Stimulated activated naive CD8-positive, alpha-beta T cell treated with anti-CD3 and anti-CD28 coated beads, Interleukin-15, Interleukin-2, amounts not matched to agents 100 ng/mL and 50 ng/mL, for 24 hours (primary cell): ENCODE measurements at regions not wholly inside any gene's neighbourhood (a gene's known extent, or its start where the extent isn't known, plus 50 kb on each side); places are given as distances from the start of the nearest gene placed in this dataset.

Experiments used
- H3K27ac Mint-ChIP-seq: one replicate; pipeline ENCODE4 v1.8.0; 2021; ENCODE audit warnings: mild to moderate bottlenecking, mixed read lengths
- H3K27me3 Mint-ChIP-seq: one replicate; pipeline ENCODE4 v1.8.0; 2021; ENCODE audit warnings: mixed read lengths
- H3K36me3 Mint-ChIP-seq: one replicate; pipeline ENCODE4 v1.8.0; 2021; ENCODE audit warnings: low read depth, mixed read lengths
- H3K4me1 Mint-ChIP-seq: one replicate; pipeline ENCODE4 v1.8.0; 2021; ENCODE audit warnings: low read depth, mixed read lengths
- H3K4me3 Mint-ChIP-seq: one replicate; pipeline ENCODE4 v1.8.0; 2021; ENCODE audit warnings: mild to moderate bottlenecking, mixed read lengths
- H3K9me3 Mint-ChIP-seq: one replicate; pipeline ENCODE4 v1.8.0; 2021; ENCODE audit warnings: mixed read lengths

DNA sequence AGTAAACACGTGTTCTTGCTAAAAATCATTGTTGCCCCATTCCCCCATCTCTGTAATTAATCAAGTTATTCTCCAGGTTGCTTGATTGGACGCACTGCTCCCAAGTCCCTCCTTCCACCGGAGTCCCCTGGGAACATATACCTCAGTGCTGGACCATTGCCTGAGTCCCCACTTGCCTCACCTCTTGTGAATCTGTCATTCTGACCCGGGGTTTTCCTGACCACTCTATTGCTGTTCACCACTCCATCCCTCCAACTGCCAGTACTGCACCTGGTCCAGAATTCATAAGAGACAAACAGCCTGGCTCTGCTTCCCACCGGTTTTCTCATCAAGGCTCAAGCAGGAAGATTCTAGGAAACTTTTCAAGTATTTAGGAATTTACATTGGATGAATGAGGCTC, 555.9 kb downstream of the VRK1 start:
- H3K36me3 Mint-ChIP-seq = no peaks in the 10 kb centered on the region
- no peak overlapping the region for H3K27ac Mint-ChIP-seq
- no peak overlapping the region for H3K4me3 Mint-ChIP-seq
- no peaks in the 10 kb centered on the region for H3K9me3 Mint-ChIP-seq
- H3K27me3 Mint-ChIP-seq = peaks cover 3% of the 10 kb centered on the region
- H3K4me1 Mint-ChIP-seq = no peaks in the 10 kb centered on the region

DNA sequence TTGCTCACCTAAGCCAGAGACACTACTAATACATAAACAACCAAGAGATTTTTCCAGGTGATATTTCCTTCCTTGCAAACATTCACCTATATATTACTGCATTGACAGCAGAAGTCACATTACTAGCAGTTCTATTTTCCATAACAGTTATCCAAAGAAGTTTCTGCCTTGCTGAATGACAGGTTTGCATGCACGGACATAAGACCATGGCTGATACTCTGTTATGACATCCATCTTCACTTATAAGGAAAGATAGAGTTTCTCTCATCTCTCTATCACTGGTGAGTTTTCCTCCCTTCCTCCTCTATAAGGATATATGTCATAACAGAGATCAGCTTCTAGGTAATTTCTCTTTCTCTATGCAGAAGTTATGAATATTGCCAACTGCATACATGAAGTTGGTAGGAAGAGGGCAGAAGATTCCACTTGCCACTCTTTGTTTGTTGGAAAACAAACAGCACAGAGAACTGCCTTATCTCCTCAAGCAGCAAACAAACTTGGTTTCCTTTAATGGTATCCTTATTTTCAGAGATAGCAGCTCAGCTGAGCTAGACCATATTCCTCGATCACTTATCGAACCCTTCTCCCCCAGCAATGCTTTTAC, 557.0 kb downstream of the VRK1 start:
- no peaks in the 10 kb centered on the region for H3K9me3 Mint-ChIP-seq
- H3K27ac Mint-ChIP-seq = no peak overlapping the region
- no peaks in the 10 kb centered on the region for H3K4me1 Mint-ChIP-seq
- peaks cover 4% of the 10 kb centered on the region for H3K27me3 Mint-ChIP-seq
- H3K4me3 Mint-ChIP-seq = no peak overlapping the region
- no peaks in the 10 kb centered on the region for H3K36me3 Mint-ChIP-seq

DNA sequence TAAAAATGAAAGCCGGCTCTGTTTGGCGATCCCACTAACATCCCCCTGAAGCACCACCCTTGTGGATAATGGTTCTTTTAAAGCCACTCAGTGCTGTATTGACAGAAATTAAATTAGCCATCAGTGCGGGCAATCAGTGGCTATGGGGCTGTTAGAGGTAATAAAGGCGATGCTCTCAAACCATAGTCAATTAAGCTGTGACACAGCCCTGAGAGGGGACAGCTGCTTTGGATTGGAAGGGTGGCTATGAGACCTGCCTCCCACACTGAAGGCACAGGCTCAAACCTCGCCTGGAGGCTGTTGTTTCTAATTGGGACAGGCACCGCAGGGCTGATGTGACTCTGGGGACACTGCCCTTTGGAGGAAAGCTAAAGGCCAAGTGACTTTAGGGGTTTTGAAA, 562.2 kb downstream of the VRK1 start:
- Mint-ChIP-seq H3K36me3 (no peaks in the 10 kb centered on the region), H3K4me1 (no peaks in the 10 kb centered on the region), H3K27ac (no peak overlapping the region), H3K4me3 (no peak overlapping the region), H3K27me3 (peaks cover 4% of the 10 kb centered on the region), H3K9me3 (no peaks in the 10 kb centered on the region)

DNA sequence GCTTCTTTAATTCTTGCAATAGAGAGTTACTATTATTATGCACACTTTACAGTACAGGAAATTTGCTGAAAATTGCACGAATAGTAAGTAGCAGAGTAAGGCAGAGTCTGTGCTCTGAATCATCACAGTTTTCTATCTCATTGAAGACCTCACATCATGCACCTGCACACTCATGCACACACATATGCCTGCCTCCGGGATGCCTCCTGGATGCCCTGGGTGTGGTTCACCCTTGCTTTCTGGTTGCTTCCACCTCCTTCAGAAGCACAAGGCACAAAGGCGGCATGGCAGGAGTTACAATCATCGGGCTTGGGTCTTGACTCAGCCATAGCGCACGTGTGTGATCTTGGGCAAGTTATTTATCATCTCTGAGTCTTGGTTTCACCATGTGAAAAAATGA, 564.0 kb downstream of the VRK1 start:
- no peaks in the 10 kb centered on the region for H3K36me3 Mint-ChIP-seq
- H3K27ac Mint-ChIP-seq = no peak overlapping the region
- H3K4me3 Mint-ChIP-seq = no peak overlapping the region
- no peaks in the 10 kb centered on the region for H3K4me1 Mint-ChIP-seq
- peaks cover 4% of the 10 kb centered on the region for H3K27me3 Mint-ChIP-seq
- no peaks in the 10 kb centered on the region for H3K9me3 Mint-ChIP-seq

DNA sequence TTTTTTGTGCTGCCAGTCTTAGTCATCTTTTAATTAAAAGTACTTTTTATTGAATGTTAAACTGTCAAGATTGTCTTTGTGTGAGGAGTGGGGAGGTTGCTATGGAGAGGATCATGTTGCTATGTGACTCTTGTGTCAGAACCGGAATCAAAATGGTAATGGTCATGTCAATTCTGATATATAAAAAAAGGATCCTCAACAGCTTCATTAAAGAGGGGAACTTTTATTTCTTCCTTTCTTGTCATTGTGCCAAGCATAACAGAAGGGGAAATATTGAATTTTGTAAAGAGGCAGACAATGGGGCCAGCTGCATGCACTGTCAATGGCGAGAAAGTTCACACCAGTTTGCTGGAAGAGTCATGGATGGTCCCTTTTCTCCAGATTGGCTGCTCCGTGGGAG, 564.8 kb downstream of the VRK1 start:
- Mint-ChIP-seq H3K27me3 (peaks cover 4% of the 10 kb centered on the region), H3K9me3 (no peaks in the 10 kb centered on the region), H3K27ac (no peak overlapping the region), H3K36me3 (no peaks in the 10 kb centered on the region), H3K4me3 (no peak overlapping the region), H3K4me1 (no peaks in the 10 kb centered on the region)

DNA sequence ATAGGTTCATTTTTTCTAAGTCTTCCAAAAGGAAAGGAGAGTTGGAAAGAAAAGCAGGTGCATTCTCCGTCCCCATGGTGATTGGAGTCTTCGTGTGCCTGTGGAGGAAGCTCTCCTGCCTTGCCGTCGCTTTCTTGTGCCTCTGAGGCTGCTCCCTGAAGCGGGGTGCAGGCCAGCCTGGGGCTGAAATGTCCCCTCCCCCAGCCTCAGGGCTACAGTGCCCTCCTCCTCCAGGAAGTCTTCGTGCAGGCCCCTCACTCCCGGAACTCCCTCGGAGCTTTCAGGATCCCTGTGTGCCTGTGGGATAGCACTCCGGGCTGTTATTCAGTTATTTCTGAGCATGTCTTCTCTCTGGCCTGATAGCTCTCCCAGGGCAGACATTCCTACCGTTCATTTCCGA, 569.2 kb downstream of the VRK1 start:
- H3K36me3 Mint-ChIP-seq = no peaks in the 10 kb centered on the region
- no peaks in the 10 kb centered on the region for H3K9me3 Mint-ChIP-seq
- H3K4me3 Mint-ChIP-seq = no peak overlapping the region
- H3K27ac Mint-ChIP-seq = no peak overlapping the region
- H3K27me3 Mint-ChIP-seq = no peaks in the 10 kb centered on the region
- no peaks in the 10 kb centered on the region for H3K4me1 Mint-ChIP-seq

DNA sequence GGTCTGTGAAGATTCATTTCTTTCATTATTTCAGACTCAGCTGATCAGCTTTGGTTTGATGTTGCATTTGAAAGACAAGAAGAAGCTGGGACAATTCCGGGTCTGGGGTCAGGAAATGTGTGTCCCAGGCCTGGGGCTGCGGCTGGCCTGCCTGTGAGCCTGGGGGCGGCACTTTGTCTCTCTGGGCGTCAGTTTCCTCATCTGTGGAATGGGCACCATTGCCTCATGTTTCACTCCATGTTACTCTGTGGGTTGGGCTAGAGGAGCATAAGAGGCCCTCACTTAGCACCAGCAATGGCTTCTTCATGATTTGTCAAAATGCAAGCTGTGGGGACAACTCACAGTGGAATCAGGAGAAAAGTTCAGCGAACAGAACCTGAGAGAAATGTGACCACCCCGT, 570.1 kb downstream of the VRK1 start:
- Mint-ChIP-seq H3K4me3 (no peak overlapping the region), H3K9me3 (no peaks in the 10 kb centered on the region)

DNA sequence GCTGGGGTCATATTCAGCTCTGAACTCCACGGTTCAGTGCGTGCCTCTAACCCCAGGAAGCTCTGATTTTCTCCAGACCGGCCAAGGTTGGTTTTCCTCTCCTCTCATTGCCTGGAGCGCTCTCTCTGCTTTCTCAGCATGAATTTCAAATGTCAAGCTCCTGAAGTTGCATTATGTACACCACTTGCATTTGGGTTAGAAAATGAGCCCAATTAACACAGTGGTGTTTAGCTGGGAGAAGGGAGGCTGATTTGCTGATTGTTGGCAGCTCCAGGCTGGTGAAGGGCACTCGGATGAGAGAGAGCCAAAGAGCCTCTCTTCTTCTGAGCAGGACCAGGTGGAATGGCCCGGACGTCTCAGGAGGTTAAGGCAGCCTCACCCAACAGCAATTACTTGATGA, 570.9 kb downstream of the VRK1 start:
- Mint-ChIP-seq H3K9me3 (no peaks in the 10 kb centered on the region), H3K4me3 (no peak overlapping the region), H3K27ac (no peak overlapping the region), H3K36me3 (no peaks in the 10 kb centered on the region), H3K4me1 (no peaks in the 10 kb centered on the region), H3K27me3 (no peaks in the 10 kb centered on the region)

More for the DNA sequence above, 570.1 kb downstream of the VRK1 start:
- Mint-ChIP-seq H3K4me1 (no peaks in the 10 kb centered on the region), H3K27me3 (no peaks in the 10 kb centered on the region), H3K27ac (no peak overlapping the region), H3K36me3 (no peaks in the 10 kb centered on the region)

DNA sequence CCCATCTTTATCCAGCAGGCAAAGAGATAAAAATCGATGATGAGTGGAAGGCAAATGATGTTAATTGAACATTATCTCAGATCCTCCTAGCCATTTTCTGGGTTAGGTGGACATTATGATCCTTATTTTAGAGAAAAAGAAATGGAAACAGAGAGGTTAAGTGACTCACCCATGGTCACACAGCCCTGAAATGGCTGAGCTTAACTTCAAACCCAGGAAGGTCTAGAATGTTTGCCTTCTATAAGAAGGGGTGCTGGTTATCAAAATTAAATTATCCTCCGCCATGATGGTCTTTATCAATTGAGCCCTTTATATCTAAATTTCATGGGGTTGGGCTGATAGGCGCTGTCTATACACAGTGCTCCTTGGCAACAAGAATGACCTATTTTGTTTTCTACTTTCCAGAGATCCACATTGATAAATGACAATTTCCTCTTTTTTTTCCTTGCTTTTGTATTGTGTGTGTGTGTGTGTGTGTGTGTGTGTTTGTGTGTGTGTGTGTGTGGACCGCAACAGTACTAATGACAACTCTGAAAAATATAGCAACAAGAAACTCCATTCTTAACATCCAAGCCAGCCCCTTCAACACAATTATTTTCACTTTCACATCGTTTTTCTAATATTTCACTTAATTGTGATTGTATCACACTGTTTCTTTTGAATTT, 571.9 kb downstream of the VRK1 start:
- no peaks in the 10 kb centered on the region for H3K36me3 Mint-ChIP-seq
- no peaks in the 10 kb centered on the region for H3K4me1 Mint-ChIP-seq
- no peak overlapping the region for H3K27ac Mint-ChIP-seq
- H3K4me3 Mint-ChIP-seq = no peak overlapping the region
- no peaks in the 10 kb centered on the region for H3K27me3 Mint-ChIP-seq
- H3K9me3 Mint-ChIP-seq = no peaks in the 10 kb centered on the region

DNA sequence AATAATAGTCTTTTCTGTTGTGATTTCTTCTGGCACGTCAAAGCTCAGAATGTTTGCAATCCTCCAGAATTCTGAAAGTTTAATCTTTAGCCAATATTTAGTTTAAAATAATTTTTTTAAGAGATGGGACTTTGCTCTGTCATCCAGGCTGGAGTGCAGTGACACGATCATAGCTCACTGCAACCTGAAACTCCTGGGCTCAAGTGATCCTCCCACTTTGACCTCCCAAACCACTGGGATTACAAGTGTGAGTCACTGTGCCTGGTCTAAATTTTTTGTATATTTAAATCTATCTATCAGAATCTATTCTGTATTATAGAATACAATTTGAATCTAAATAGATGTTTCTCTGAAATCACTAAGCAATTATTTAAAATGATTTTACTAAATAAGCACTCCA, 572.7 kb downstream of the VRK1 start:
- Mint-ChIP-seq H3K4me3 (no peak overlapping the region), H3K27me3 (no peaks in the 10 kb centered on the region), H3K27ac (no peak overlapping the region), H3K36me3 (no peaks in the 10 kb centered on the region), H3K4me1 (peaks cover 4% of the 10 kb centered on the region), H3K9me3 (no peaks in the 10 kb centered on the region)

DNA sequence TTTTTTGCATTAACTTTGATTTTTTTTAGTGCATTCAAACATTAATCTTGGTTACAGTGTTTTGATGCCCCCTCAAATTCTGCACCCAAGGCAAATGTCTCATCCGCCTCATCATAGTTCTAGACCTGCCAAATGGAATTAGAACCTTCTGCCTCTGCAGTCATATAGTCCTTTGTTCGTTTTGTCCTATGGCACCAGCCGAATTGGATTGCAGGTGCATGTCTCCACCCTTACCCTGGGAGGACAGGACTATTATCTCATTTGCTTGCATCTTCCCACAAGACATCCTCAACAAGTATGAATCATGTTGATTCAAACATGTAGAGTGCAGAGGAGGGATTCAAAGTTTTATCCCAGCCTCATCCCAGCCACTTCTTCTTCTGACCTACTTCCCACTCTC, 579.1 kb downstream of the VRK1 start:
- Mint-ChIP-seq H3K9me3 (no peaks in the 10 kb centered on the region), H3K36me3 (no peaks in the 10 kb centered on the region), H3K4me1 (peaks cover 43% of the 10 kb centered on the region), H3K27ac (no peak overlapping the region), H3K4me3 (no peak overlapping the region), H3K27me3 (no peaks in the 10 kb centered on the region)

DNA sequence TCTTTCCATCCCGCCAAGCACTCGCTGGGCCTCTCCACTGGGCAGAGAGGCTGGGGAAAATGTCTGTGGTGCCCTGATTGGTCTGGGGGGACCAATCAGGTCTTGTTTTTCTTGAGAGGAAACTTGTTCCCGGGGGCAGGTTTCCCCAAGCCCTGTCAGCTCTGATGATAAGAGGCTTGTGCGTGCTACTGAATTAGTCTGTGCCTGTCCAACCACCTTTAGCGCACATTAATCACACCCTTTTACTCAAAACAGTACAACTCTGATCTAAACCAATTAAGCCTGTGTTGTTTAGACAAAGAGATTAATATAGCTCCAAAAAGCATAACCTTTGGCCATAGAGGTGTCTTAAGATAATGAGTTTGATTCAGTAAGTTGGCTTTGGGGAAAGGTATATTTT, 580.4 kb downstream of the VRK1 start:
- Mint-ChIP-seq H3K4me3 (no peak overlapping the region), H3K27ac (no peak overlapping the region), H3K4me1 (peaks cover 53% of the 10 kb centered on the region), H3K27me3 (no peaks in the 10 kb centered on the region), H3K36me3 (no peaks in the 10 kb centered on the region), H3K9me3 (peaks cover 5% of the 10 kb centered on the region)

DNA sequence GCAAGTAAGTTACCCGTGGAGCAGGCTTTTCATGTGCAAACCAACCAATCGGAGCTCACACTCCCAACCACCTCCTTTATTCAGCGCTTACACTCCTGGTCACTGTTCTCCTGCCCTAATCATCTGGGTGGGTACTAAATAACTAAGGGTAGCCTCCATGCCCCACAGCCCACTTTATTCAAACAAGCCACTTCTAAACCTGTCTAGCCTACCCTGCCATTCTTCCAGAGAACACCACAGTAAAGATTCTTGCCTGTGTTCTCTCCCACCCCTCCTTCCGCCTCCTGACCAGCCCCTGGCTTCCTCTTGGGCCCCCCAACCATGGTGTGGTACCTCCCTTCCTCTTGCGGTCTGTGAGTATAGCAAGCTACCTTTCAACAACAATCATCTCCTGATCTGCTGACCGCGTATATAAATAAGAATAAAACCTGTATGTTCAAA, 581.9 kb downstream of the VRK1 start:
- H3K27ac Mint-ChIP-seq = peak overlapping the region; percentile 45

DNA sequence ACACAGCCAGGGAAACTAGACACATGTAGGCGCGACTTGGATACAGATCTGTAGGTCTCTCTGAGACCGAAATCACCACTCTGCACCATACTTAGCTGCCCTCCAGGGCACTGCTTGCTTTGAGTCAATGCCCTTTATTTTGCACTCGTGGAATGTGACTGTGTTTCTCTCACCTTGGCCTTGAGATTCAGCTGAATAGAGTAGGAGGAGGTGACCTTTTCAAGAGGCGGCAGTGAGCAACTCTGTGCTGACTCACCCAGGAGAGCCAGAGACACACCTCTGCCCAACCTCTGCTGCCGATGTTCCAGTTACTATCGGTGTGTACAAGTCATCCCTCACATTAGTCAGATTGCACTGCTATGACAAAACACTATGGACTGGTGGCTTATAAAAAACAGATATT, 583.4 kb downstream of the VRK1 start:
- Mint-ChIP-seq H3K9me3 (peaks cover 5% of the 10 kb centered on the region), H3K27me3 (no peaks in the 10 kb centered on the region), H3K36me3 (no peaks in the 10 kb centered on the region), H3K4me1 (peaks cover 48% of the 10 kb centered on the region), H3K27ac (peak overlapping the region; percentile 81), H3K4me3 (no peak overlapping the region)

More for the DNA sequence above, 581.9 kb downstream of the VRK1 start:
- Mint-ChIP-seq H3K9me3 (peaks cover 5% of the 10 kb centered on the region), H3K4me3 (peak overlapping the region; percentile 15), H3K27me3 (no peaks in the 10 kb centered on the region), H3K4me1 (peaks cover 53% of the 10 kb centered on the region), H3K36me3 (no peaks in the 10 kb centered on the region)

DNA sequence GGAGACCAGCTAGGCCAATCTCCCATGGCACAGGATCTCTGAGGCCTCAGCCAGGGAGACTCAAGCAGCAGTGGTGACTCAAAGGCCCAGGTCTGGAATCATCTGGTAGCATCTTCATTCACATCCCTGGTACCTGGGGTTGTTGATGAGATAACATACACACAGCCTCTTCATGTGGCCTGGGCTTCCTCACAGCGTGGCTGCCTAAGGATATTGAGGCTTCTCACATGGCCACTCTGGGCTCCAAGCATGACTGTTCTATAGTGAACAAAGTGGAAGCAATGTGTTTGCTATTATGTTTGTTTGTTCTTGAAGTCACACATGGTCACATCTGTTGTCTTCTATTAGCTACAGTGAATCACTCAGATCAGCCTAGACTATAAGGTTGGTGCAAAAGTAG, 584.1 kb downstream of the VRK1 start:
- H3K27ac Mint-ChIP-seq = no peak overlapping the region
- H3K4me1 Mint-ChIP-seq = peaks cover 48% of the 10 kb centered on the region
- H3K9me3 Mint-ChIP-seq = peaks cover 5% of the 10 kb centered on the region
- no peaks in the 10 kb centered on the region for H3K36me3 Mint-ChIP-seq
- H3K4me3 Mint-ChIP-seq = no peak overlapping the region
- H3K27me3 Mint-ChIP-seq = no peaks in the 10 kb centered on the region

DNA sequence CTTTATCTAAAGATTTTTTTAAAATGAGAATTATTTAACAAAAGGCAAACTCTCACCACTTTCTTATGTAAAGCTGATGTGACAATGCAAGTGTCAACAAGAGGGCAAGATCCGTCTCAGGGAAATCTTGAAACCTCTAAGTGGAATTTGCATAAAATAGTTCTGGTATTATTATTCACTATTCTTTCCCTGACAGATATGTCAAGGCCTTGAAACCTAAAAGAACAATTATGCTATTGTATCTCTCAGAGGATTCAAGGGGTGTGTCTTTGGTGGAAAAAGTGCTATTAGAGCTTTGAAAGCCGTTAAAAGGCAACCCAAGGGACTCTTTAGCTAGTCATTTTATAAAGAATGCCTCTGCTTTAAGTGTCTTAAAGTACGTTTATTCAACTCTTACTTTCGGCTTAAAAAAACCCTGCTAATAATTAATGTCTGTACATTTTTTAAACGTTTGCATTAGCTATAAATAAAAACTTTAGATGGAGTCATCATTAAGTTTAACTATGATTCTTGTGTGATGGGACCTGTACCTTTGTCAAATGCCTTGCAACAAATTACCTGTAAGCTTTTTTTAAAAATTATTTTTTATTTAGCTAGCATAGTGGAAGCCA, 585.5 kb downstream of the VRK1 start:
- Mint-ChIP-seq H3K9me3 (peaks cover 5% of the 10 kb centered on the region), H3K27ac (no peak overlapping the region), H3K27me3 (no peaks in the 10 kb centered on the region), H3K36me3 (no peaks in the 10 kb centered on the region), H3K4me1 (peaks cover 56% of the 10 kb centered on the region), H3K4me3 (no peak overlapping the region)
